ENCODE measurements at regions not wholly inside any gene's neighbourhood (a gene's known extent, or its start where the extent isn't known, plus 50 kb on each side); places are given as distances from the start of the nearest gene placed in this dataset.

DNA sequence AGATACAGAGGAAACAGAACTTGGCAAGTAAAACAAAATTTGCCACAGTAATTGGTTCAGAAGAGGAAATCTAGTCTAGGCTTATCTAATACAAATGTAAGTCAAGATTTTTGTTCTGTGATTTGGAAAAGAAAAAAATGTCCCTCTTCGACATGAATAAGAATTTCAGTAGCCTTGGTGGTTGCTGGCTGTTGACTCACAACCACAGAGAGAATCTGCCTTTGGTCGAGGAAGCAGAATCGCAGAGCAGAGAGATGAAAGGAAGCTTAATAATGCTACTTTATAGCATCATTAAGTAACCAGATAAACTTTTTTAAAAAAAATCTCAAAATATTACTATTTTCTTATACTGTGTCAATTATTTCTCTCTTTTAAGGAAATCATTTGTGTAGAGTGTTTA is 1096.6 kb downstream of the FLRT2 start:
- no peaks in the 10 kb centered on the region for H3K27me3 ChIP-seq (ENCODE audit: control insufficient read depth in 2 of 2, insufficient read depth in 2 of 2, low read length in 2 of 2)
- DNase-seq (ENCODE audit: low read depth, low spot score) (no peak), FAIRE-seq (no peak)
- intact Hi-C loops (cut with micrococcal nuclease) (no loop called here), dilution Hi-C loops (cut with MboI; ENCODE audit: extremely low pct_ligation_motif_present, low sequenced_read_pairs) (no loop called here)
- BruUV-seq (replicated peaks), result no TSS peak
- TF ChIP-seq, protein P1, sequence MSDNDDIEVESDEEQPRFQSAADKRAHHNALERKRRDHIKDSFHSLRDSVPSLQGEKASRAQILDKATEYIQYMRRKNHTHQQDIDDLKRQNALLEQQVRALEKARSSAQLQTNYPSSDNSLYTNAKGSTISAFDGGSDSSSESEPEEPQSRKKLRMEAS (IDR thresholded peaks at IDR 0.05; ENCODE audit: insufficient read depth, insufficient read length), result no peak
- no peak for TF ChIP-seq FOS (IDR thresholded peaks at IDR 0.05; ENCODE audit: borderline replicate concordance, insufficient read depth, low read length)
- no peak for TF ChIP-seq MYC (IDR thresholded peaks at IDR 0.05; ENCODE audit: low read depth, low read length)
- TF ChIP-seq POLR2A (IDR thresholded peaks at IDR 0.05; ENCODE audit: low read depth, low read length), result no peak
- no peak for TF ChIP-seq JUN (IDR thresholded peaks at IDR 0.05; ENCODE audit: borderline replicate concordance, insufficient read depth, insufficient read length, low read depth)
- H4K20me1 ChIP-seq (replicated peaks; ENCODE audit: control insufficient read depth, extremely low read depth, insufficient read depth, low read length), result no peaks in the 10 kb centered on the region
- CTCF ChIA-PET, result no interaction called here
- H2AFZ ChIP-seq (ENCODE audit: low read depth, low read length), result no peak overlapping the region
- H3K4me2 ChIP-seq (ENCODE audit: insufficient read depth, low read length), result no peak overlapping the region
- POLR2A ChIA-PET, result no interaction called here
- no peaks in the 10 kb centered on the region for H3K4me1 ChIP-seq (ENCODE audit: control insufficient read depth, extremely low read depth, insufficient read depth, low read length)
- no peak overlapping the region for H3K4me3 ChIP-seq (replicated peaks in 1 of 3; ENCODE audit: insufficient read depth in 1 of 3, low read depth in 1 of 3, low read length in 3 of 3)
- no peaks in the 10 kb centered on the region for H3K36me3 ChIP-seq (ENCODE audit: control insufficient read depth in 2 of 2, extremely low read depth in 1 of 2, insufficient read depth in 2 of 2, low read length in 2 of 2)
- no peak overlapping the region for H3K27ac ChIP-seq (ENCODE audit: insufficient read depth, low read depth, low read length)
- H3K9ac ChIP-seq (replicated peaks; ENCODE audit: extremely low read depth, insufficient read depth, low read length), result no peak overlapping the region
- H3K9me3 ChIP-seq (replicated peaks; ENCODE audit: control insufficient read depth, insufficient read depth, low read length), result peaks cover 4% of the 10 kb centered on the region
- no peaks in the 10 kb centered on the region for H3K9me1 ChIP-seq (replicated peaks; ENCODE audit: control insufficient read depth, extremely low read depth, insufficient read depth, low read length)
- H3K79me2 ChIP-seq (ENCODE audit: control insufficient read depth, insufficient read depth, low read length), result no peaks in the 10 kb centered on the region

DNA sequence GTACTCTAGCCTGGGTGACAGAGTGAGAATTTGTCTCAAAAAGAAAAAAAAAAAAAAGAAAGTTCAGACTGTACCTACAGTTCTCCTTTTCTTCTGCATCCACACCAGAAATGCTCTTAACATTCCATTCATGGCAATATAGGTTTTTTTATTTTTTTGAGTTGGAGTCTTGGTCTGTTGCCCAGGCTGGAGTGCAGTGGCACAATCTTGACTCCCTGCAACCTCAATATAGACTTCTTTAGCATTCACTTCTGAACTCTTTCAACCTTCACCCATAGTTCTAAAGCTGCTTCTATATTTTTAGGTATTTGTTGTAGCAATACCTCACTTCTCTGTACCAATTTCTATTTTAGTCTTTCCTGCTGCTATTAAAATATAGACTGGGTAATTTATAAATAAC is 1095.7 kb downstream of the FLRT2 start:
- FAIRE-seq (no peak), DNase-seq (ENCODE audit: low read depth, low spot score) (no peak)
- H3K4me1 ChIP-seq (ENCODE audit: control insufficient read depth, extremely low read depth, insufficient read depth, low read length), result no peaks in the 10 kb centered on the region
- H3K9ac ChIP-seq (replicated peaks; ENCODE audit: extremely low read depth, insufficient read depth, low read length), result no peak overlapping the region
- no peak overlapping the region for H2AFZ ChIP-seq (ENCODE audit: low read depth, low read length)
- ChIA-PET POLR2A (no interaction called here), CTCF (no interaction called here)
- no peak overlapping the region for H3K4me3 ChIP-seq (replicated peaks in 1 of 3; ENCODE audit: insufficient read depth in 1 of 3, low read depth in 1 of 3, low read length in 3 of 3)
- dilution Hi-C loops (cut with MboI; ENCODE audit: extremely low pct_ligation_motif_present, low sequenced_read_pairs) (no loop called here), intact Hi-C loops (cut with micrococcal nuclease) (no loop called here)
- no peaks in the 10 kb centered on the region for H3K36me3 ChIP-seq (ENCODE audit: control insufficient read depth in 2 of 2, extremely low read depth in 1 of 2, insufficient read depth in 2 of 2, low read length in 2 of 2)
- H3K9me1 ChIP-seq (replicated peaks; ENCODE audit: control insufficient read depth, extremely low read depth, insufficient read depth, low read length), result no peaks in the 10 kb centered on the region
- H3K79me2 ChIP-seq (ENCODE audit: control insufficient read depth, insufficient read depth, low read length), result no peaks in the 10 kb centered on the region
- H4K20me1 ChIP-seq (replicated peaks; ENCODE audit: control insufficient read depth, extremely low read depth, insufficient read depth, low read length), result no peaks in the 10 kb centered on the region
- no peak overlapping the region for H3K27ac ChIP-seq (ENCODE audit: insufficient read depth, low read depth, low read length)
- TF ChIP-seq, protein P1 (IDR thresholded peaks at IDR 0.05; ENCODE audit: insufficient read depth, insufficient read length), result no peak
- TF ChIP-seq GATA2 (IDR thresholded peaks at IDR 0.05; ENCODE audit: insufficient read depth, insufficient read length, low read depth, low read length) (no peak), EZH2 (IDR thresholded peaks at IDR 0.05; ENCODE audit: borderline replicate concordance, low read depth, low read length, severe bottlenecking) (no peak), POLR2AphosphoS5 (IDR thresholded peaks at IDR 0.05; ENCODE audit: insufficient read depth, low read depth, low read length) (no peak), MYC (IDR thresholded peaks at IDR 0.05; ENCODE audit: low read depth, low read length) (no peak), JUN (IDR thresholded peaks at IDR 0.05; ENCODE audit: borderline replicate concordance, insufficient read depth, insufficient read length, low read depth) (no peak), POLR2A (IDR thresholded peaks at IDR 0.05; ENCODE audit: low read depth, low read length) (no peak)
- peaks cover 4% of the 10 kb centered on the region for H3K9me3 ChIP-seq (replicated peaks; ENCODE audit: control insufficient read depth, insufficient read depth, low read length)
- H3K4me2 ChIP-seq (ENCODE audit: insufficient read depth, low read length), result no peak overlapping the region
- no peaks in the 10 kb centered on the region for H3K27me3 ChIP-seq (ENCODE audit: control insufficient read depth in 2 of 2, insufficient read depth in 2 of 2, low read length in 2 of 2)
- no TSS peak for BruUV-seq (replicated peaks)
